Stimulated activated CD8-positive, alpha-beta memory T cell treated with anti-CD3 and anti-CD28 coated beads, Interleukin-12 subunit alpha, Interleukin-12 subunit beta, amount 100 ng/mL, for 24 hours (primary cell): ENCODE measurements at regions not wholly inside any gene's neighbourhood (a gene's known extent, or its start where the extent isn't known, plus 50 kb on each side); places are given as distances from the start of the nearest gene placed in this dataset.
"Not testable (repeated sequence)": the region's sequence is repeated elsewhere in the genome, so short reads cannot be mapped to it uniquely, and the experiment has no call there.

ENCODE experiments used
- DNase-seq: peaks from one replicate; pipeline ENCODE4 v3.0.0-alpha.2; 2020; ENCODE audit errors: extremely low read depth

- DNase-seq, result no peak
Observed at GRCh38 chr6:102928109-102928508, 1534.6 kb downstream of the GRIK2 start.

GRCh38 chr6:102918161-102918560, 1524.7 kb downstream of the GRIK2 start:
- no peak for DNase-seq

- DNase-seq, result no peak
Observed at GRCh38 chr6:102911571-102911970, 1518.1 kb downstream of the GRIK2 start.

- not testable (repeated sequence) for DNase-seq
Observed at GRCh38 chr6:102910701-102911139, 1517.2 kb downstream of the GRIK2 start.

- DNase-seq, result no peak
Observed at GRCh38 chr6:102907181-102907580, 1513.7 kb downstream of the GRIK2 start.

- DNase-seq, result no peak
Observed at GRCh38 chr6:102902471-102902870, 1509.0 kb downstream of the GRIK2 start.

- no peak for DNase-seq
Observed at GRCh38 chr6:102895683-102896082, 1502.2 kb downstream of the GRIK2 start.

GRCh38 chr6:102885165-102885564, 1491.7 kb downstream of the GRIK2 start:
- no peak for DNase-seq

- DNase-seq, result no peak
Observed at GRCh38 chr6:102853249-102853955, 1459.9 kb downstream of the GRIK2 start.

- DNase-seq, result no peak
Observed at GRCh38 chr6:102848796-102849195, 1455.3 kb downstream of the GRIK2 start.

GRCh38 chr6:102848210-102848609, 1454.7 kb downstream of the GRIK2 start:
- DNase-seq, result no peak

GRCh38 chr6:102841060-102841459, 1447.6 kb downstream of the GRIK2 start:
- no peak for DNase-seq

GRCh38 chr6:102832021-102832420, 1438.5 kb downstream of the GRIK2 start:
- no peak for DNase-seq

GRCh38 chr6:102820098-102820497, 1426.6 kb downstream of the GRIK2 start:
- DNase-seq, result no peak

GRCh38 chr6:102815207-102815606, 1421.7 kb downstream of the GRIK2 start:
- DNase-seq, result no peak

GRCh38 chr6:102813489-102814275, 1420.2 kb downstream of the GRIK2 start:
- no peak for DNase-seq

GRCh38 chr6:102812242-102812641, 1418.7 kb downstream of the GRIK2 start:
- DNase-seq, result no peak

- not testable (repeated sequence) for DNase-seq
Observed at GRCh38 chr6:102808944-102809505, 1415.5 kb downstream of the GRIK2 start.

GRCh38 chr6:102799051-102799450, 1405.5 kb downstream of the GRIK2 start:
- no peak for DNase-seq

- no peak for DNase-seq
Observed at GRCh38 chr6:102798636-102799035, 1405.1 kb downstream of the GRIK2 start.

- DNase-seq, result no peak
Observed at GRCh38 chr6:102793752-102794151, 1400.2 kb downstream of the GRIK2 start.

GRCh38 chr6:102774326-102774725, 1380.8 kb downstream of the GRIK2 start:
- no peak for DNase-seq

- DNase-seq, result no peak
Observed at GRCh38 chr6:102773636-102774035, 1380.1 kb downstream of the GRIK2 start.
